ENCODE measurements at regions not wholly inside any gene's neighbourhood (a gene's known extent, or its start where the extent isn't known, plus 50 kb on each side); places are given as distances from the start of the nearest gene placed in this dataset.
A peak's percentile ranks its signal among the peaks of the same experiment; 100 is the strongest.

GRCh38 chr2:58917596-58917995 lies 676.5 kb upstream of the FANCL start:
- no peak for DNase-seq

- no peak for DNase-seq
Observed at GRCh38 chr2:58916063-58916462, 674.9 kb upstream of the FANCL start.

- peak; percentile 32 for DNase-seq
Observed at GRCh38 chr2:58914733-58915505, 673.8 kb upstream of the FANCL start.

GRCh38 chr2:58913082-58913726 lies 672.1 kb upstream of the FANCL start:
- peak; percentile 65 for DNase-seq

GRCh38 chr2:58911877-58912276 lies 670.8 kb upstream of the FANCL start:
- DNase-seq = no peak

- DNase-seq = no peak
Observed at GRCh38 chr2:58908501-58909154, 667.5 kb upstream of the FANCL start.

- DNase-seq = no peak
Observed at GRCh38 chr2:58907644-58908043, 666.5 kb upstream of the FANCL start.

GRCh38 chr2:58906081-58906645 lies 665.0 kb upstream of the FANCL start:
- no peak for DNase-seq

- DNase-seq = no peak
Observed at GRCh38 chr2:58904095-58904494, 663.0 kb upstream of the FANCL start.

- no peak for DNase-seq
Observed at GRCh38 chr2:58903427-58903826, 662.3 kb upstream of the FANCL start.

- no peak for DNase-seq
Observed at GRCh38 chr2:58900246-58901027, 659.3 kb upstream of the FANCL start.

- no peak for DNase-seq
Observed at GRCh38 chr2:58899692-58900091, 658.6 kb upstream of the FANCL start.

GRCh38 chr2:58896638-58897037 lies 655.5 kb upstream of the FANCL start:
- DNase-seq = no peak

- no peak for DNase-seq
Observed at GRCh38 chr2:58895857-58896256, 654.7 kb upstream of the FANCL start.

GRCh38 chr2:58893656-58894351 lies 652.7 kb upstream of the FANCL start:
- DNase-seq = no peak

- no peak for DNase-seq
Observed at GRCh38 chr2:58891828-58892377, 650.8 kb upstream of the FANCL start.

GRCh38 chr2:58890865-58891525 lies 649.9 kb upstream of the FANCL start:
- DNase-seq = no peak

GRCh38 chr2:58886009-58886408 lies 644.9 kb upstream of the FANCL start:
- DNase-seq = no peak

- no peak for DNase-seq
Observed at GRCh38 chr2:58879834-58880233, 638.7 kb upstream of the FANCL start.

- no peak for DNase-seq
Observed at GRCh38 chr2:58878778-58879177, 637.7 kb upstream of the FANCL start.

GRCh38 chr2:58876126-58876525 lies 635.0 kb upstream of the FANCL start:
- DNase-seq = no peak
